ENCODE measurements at regions not wholly inside any gene's neighbourhood (a gene's known extent, or its start where the extent isn't known, plus 50 kb on each side); places are given as distances from the start of the nearest gene placed in this dataset.
"Not testable (repeated sequence)": the region's sequence is repeated elsewhere in the genome, so short reads cannot be mapped to it uniquely, and the experiment has no call there.

GRCh38 chr18:70598406-70598805 lies 309.6 kb downstream of the SOCS6 start:
- no peak for DNase-seq (ENCODE audit: low read depth)

GRCh38 chr18:70582981-70583380 lies 294.1 kb downstream of the SOCS6 start:
- DNase-seq (ENCODE audit: low read depth) = no peak

GRCh38 chr18:70578480-70578879 lies 289.6 kb downstream of the SOCS6 start:
- DNase-seq (ENCODE audit: low read depth) = no peak

GRCh38 chr18:70577023-70577420 lies 288.2 kb downstream of the SOCS6 start:
- DNase-seq (ENCODE audit: low read depth) = no peak

- DNase-seq (ENCODE audit: low read depth) = no peak
Observed at GRCh38 chr18:70576276-70577022, 287.6 kb downstream of the SOCS6 start.

- not testable (repeated sequence) for DNase-seq (ENCODE audit: low read depth)
Observed at GRCh38 chr18:70574951-70575350, 286.1 kb downstream of the SOCS6 start.

- DNase-seq (ENCODE audit: low read depth) = not testable (repeated sequence)
Observed at GRCh38 chr18:70569647-70570046, 280.8 kb downstream of the SOCS6 start.

- no peak for DNase-seq (ENCODE audit: low read depth)
Observed at GRCh38 chr18:70559446-70559845, 270.6 kb downstream of the SOCS6 start.

GRCh38 chr18:70558371-70558770 lies 269.5 kb downstream of the SOCS6 start:
- no peak for DNase-seq (ENCODE audit: low read depth)

- DNase-seq (ENCODE audit: low read depth) = no peak
Observed at GRCh38 chr18:70554854-70555445, 266.1 kb downstream of the SOCS6 start.

GRCh38 chr18:70553936-70554260 lies 265.1 kb downstream of the SOCS6 start:
- DNase-seq (ENCODE audit: low read depth) = no peak

GRCh38 chr18:70553245-70553935 lies 264.5 kb downstream of the SOCS6 start:
- DNase-seq (ENCODE audit: low read depth) = no peak

GRCh38 chr18:70536370-70537062 lies 247.7 kb downstream of the SOCS6 start:
- DNase-seq (ENCODE audit: low read depth) = no peak

GRCh38 chr18:70535041-70535440 lies 246.2 kb downstream of the SOCS6 start:
- DNase-seq (ENCODE audit: low read depth) = no peak

GRCh38 chr18:70525322-70525721 lies 236.5 kb downstream of the SOCS6 start:
- not testable (repeated sequence) for DNase-seq (ENCODE audit: low read depth)

GRCh38 chr18:70523792-70524182 lies 234.9 kb downstream of the SOCS6 start:
- no peak for DNase-seq (ENCODE audit: low read depth)

- no peak for DNase-seq (ENCODE audit: low read depth)
Observed at GRCh38 chr18:70523035-70523791, 234.4 kb downstream of the SOCS6 start.

- no peak for DNase-seq (ENCODE audit: low read depth)
Observed at GRCh38 chr18:70522183-70522680, 233.4 kb downstream of the SOCS6 start.

GRCh38 chr18:70520867-70521266 lies 232.0 kb downstream of the SOCS6 start:
- DNase-seq (ENCODE audit: low read depth) = no peak

GRCh38 chr18:70513502-70514171 lies 224.8 kb downstream of the SOCS6 start:
- no peak for DNase-seq (ENCODE audit: low read depth)

GRCh38 chr18:70507970-70508369 lies 219.1 kb downstream of the SOCS6 start:
- DNase-seq (ENCODE audit: low read depth) = no peak

Measured in HS-5 (cell line).